Glutamatergic neuron (in vitro differentiated cells): ENCODE measurements at regions not wholly inside any gene's neighbourhood (a gene's known extent, or its start where the extent isn't known, plus 50 kb on each side); places are given as distances from the start of the nearest gene placed in this dataset.

ENCODE experiments used
- DNase-seq: peaks from one replicate; pipeline ENCODE4 v3.0.0; 2022
- H3K27ac Mint-ChIP-seq: one replicate; pipeline ENCODE4 v1.8.0; 2020; ENCODE audit warnings: mild to moderate bottlenecking, mixed read lengths, inconsistent platforms; ENCODE audit not compliant: unreplicated experiment
- H3K27me3 Mint-ChIP-seq: one replicate; pipeline ENCODE4 v1.8.0; 2020; ENCODE audit warnings: mild to moderate bottlenecking, moderate library complexity, mixed read lengths, inconsistent platforms; ENCODE audit not compliant: unreplicated experiment
- H3K36me3 Mint-ChIP-seq: one replicate; pipeline ENCODE4 v1.8.0; 2020; ENCODE audit warnings: mild to moderate bottlenecking, mixed read lengths, inconsistent platforms; ENCODE audit not compliant: unreplicated experiment
- H3K4me1 Mint-ChIP-seq: one replicate; pipeline ENCODE4 v1.8.0; 2020; ENCODE audit warnings: mild to moderate bottlenecking, low read depth, mixed read lengths, inconsistent platforms; ENCODE audit not compliant: unreplicated experiment
- H3K4me3 Mint-ChIP-seq: one replicate; pipeline ENCODE4 v1.8.0; 2020; ENCODE audit warnings: mild to moderate bottlenecking, mixed read lengths, inconsistent platforms; ENCODE audit not compliant: unreplicated experiment
- H3K9me3 Mint-ChIP-seq: one replicate; pipeline ENCODE4 v1.8.0; 2020; ENCODE audit warnings: mild to moderate bottlenecking, moderate library complexity, mixed read lengths, inconsistent platforms; ENCODE audit not compliant: unreplicated experiment
- TF ChIP-seq, protein P1 (sequence below): fragments of 200-600 bp; sonication (generic); IDR thresholded peaks from one replicate; pipeline ENCODE4 v1.5.0; 2021; ENCODE audit not compliant: partially characterized antibody, unreplicated experiment

DNA sequence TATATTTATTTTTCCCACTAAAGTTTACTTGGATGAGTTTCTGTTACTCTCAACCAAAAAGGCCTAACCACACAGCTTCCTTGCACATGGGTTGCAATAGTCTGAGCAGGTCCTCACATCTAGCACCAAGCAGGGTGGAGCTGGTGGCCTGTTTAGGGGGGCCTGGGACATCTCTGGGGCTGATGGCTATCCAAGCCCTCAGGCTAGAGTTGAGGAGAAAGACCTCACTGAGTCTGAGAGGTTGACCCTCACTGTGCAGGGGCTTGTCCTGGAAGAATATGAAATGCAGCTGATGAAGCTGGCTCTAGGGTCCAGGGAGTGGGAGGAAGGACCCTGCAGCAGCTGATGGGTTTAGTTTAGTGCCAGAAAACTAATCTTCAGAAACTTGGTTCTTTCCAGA lies 217.1 kb upstream of the MVB12B start:
- no peak for DNase-seq
- H3K27me3 Mint-ChIP-seq, result peaks cover 7% of the 10 kb centered on the region

DNA sequence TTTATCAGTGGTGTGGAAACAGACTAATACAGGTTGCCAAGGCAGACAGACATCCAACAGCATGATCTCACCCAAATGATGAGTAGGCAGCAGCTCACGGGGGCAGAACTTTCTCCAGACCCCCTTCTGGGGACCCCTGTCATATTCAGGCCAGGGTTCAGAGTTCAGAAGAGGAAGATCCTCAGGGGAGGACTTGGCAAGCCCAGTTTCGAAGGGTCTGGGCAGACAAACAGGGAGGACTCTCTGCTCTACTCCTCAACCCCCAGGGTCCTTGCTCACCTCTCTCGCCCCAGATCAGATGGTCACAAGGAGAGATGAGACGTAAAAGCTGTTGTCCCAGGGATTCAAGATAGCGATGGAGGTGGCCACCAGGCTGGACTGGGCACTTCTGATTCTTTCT lies 215.1 kb upstream of the MVB12B start:
- DNase-seq, result no peak
- no peak overlapping the region for H3K4me3 Mint-ChIP-seq
- peaks cover 2% of the 10 kb centered on the region for H3K4me1 Mint-ChIP-seq
- peaks cover 2% of the 10 kb centered on the region for H3K9me3 Mint-ChIP-seq
- peaks cover 9% of the 10 kb centered on the region for H3K36me3 Mint-ChIP-seq
- peaks cover 7% of the 10 kb centered on the region for H3K27me3 Mint-ChIP-seq
- H3K27ac Mint-ChIP-seq, result no peak overlapping the region
- TF ChIP-seq, protein P1, sequence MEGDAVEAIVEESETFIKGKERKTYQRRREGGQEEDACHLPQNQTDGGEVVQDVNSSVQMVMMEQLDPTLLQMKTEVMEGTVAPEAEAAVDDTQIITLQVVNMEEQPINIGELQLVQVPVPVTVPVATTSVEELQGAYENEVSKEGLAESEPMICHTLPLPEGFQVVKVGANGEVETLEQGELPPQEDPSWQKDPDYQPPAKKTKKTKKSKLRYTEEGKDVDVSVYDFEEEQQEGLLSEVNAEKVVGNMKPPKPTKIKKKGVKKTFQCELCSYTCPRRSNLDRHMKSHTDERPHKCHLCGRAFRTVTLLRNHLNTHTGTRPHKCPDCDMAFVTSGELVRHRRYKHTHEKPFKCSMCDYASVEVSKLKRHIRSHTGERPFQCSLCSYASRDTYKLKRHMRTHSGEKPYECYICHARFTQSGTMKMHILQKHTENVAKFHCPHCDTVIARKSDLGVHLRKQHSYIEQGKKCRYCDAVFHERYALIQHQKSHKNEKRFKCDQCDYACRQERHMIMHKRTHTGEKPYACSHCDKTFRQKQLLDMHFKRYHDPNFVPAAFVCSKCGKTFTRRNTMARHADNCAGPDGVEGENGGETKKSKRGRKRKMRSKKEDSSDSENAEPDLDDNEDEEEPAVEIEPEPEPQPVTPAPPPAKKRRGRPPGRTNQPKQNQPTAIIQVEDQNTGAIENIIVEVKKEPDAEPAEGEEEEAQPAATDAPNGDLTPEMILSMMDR, result no peak

More for the DNA sequence above, 217.1 kb upstream of the MVB12B start:
- Mint-ChIP-seq H3K9me3 (no peaks in the 10 kb centered on the region), H3K4me3 (no peak overlapping the region), H3K27ac (no peak overlapping the region), H3K36me3 (peaks cover 9% of the 10 kb centered on the region), H3K4me1 (no peaks in the 10 kb centered on the region)
- TF ChIP-seq, protein P1, result no peak

DNA sequence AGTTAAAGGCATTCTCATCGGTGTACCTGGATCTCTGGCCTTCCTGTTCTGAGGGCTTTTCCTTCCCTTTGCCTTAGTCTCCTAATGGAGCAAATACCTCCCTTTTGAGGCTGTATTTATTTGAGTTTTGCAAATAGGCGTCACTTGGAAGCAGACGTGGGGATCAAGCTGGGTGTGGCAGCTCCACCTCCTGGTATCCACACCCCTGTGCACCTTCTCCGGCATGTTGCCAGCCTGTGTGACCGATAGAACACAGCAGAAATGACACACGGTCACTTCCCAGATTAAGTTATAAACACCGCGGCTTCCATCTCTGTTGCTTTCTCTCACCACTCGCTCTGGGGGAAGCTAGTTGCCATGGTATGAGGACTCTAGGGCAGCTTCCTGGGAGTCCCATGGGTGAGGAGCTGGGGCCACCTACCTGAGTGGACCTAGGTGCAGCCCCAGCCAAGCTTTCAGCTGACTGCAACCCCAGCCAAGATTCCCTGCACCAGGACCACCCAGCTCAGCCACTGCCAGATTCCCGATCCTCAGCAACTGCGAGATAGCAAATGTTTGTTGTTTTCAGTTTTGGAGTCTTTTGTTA lies 214.4 kb upstream of the MVB12B start:
- no peak for DNase-seq
- H3K4me1 Mint-ChIP-seq, result peaks cover 2% of the 10 kb centered on the region

DNA sequence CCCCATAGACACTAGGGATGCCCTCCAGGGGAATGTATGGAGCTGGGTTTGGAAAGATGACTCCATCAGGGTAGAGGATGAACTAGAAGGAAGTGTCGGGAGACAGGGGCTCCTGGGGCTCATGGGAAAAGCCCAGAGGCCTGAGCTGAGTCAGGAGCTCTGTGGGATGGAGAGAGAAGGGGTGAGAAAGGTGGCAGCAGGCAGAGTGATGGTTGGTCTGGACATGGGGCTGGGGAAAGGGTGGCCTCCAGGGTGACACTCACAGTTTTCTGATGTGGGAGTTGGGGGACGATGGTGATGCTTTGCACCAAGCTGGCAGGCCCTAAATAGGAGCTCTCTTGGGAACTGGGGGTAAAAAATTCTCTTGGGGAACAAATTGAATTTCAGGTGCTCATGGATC lies 213.5 kb upstream of the MVB12B start:
- Mint-ChIP-seq H3K36me3 (peaks cover 9% of the 10 kb centered on the region), H3K4me1 (peaks cover 2% of the 10 kb centered on the region), H3K9me3 (peaks cover 2% of the 10 kb centered on the region), H3K4me3 (no peak overlapping the region), H3K27ac (no peak overlapping the region), H3K27me3 (peaks cover 7% of the 10 kb centered on the region)
- TF ChIP-seq, protein P1, result no peak
- no peak for DNase-seq

More for the DNA sequence above, 214.4 kb upstream of the MVB12B start:
- H3K36me3 Mint-ChIP-seq, result peaks cover 9% of the 10 kb centered on the region
- H3K27ac Mint-ChIP-seq, result no peak overlapping the region
- TF ChIP-seq, protein P1, result no peak
- peaks cover 2% of the 10 kb centered on the region for H3K9me3 Mint-ChIP-seq
- no peak overlapping the region for H3K4me3 Mint-ChIP-seq
- H3K27me3 Mint-ChIP-seq, result peaks cover 7% of the 10 kb centered on the region

DNA sequence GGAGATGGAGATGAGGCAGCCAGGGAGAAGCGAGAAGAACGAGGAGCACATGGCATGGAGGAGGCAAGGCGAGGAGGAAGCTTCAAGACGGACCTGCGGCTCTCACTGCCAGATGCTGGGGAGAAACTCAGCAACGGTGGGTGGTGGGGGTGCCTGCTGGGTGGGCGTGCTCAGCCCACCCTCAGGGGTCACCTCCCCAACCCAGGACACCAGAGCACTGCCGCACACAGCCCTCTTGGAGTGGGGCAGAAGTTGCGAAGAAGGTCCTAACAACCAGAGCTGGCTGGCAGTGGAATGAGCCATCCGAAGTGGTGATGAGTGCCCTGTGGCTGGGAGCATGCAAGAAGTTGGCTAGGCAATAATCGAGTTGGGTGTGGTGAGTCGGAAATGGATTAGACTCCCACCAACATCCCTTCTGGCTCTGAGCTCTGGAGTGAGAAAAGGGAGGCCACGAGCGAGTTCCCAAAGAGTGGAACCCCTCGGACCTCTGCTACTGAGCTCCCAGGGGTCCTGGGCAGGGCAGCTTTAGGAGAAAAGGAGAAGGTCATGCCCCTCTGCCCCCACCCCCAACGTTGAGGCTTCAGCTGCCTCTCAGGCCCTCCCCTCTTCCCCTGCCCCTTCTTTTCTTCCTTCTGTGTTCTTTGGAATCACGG lies 212.7 kb upstream of the MVB12B start:
- no peak overlapping the region for H3K4me3 Mint-ChIP-seq
- H3K9me3 Mint-ChIP-seq, result peaks cover 2% of the 10 kb centered on the region
- TF ChIP-seq, protein P1, result no peak
- DNase-seq, result no peak
- peaks cover 9% of the 10 kb centered on the region for H3K36me3 Mint-ChIP-seq
- H3K27ac Mint-ChIP-seq, result no peak overlapping the region
- H3K27me3 Mint-ChIP-seq, result peaks cover 4% of the 10 kb centered on the region
- peaks cover 2% of the 10 kb centered on the region for H3K4me1 Mint-ChIP-seq
